ENCODE measurements at regions not wholly inside any gene's neighbourhood (a gene's known extent, or its start where the extent isn't known, plus 50 kb on each side); places are given as distances from the start of the nearest gene placed in this dataset.

GRCh38 chr12:102735104-102735503, 181.9 kb downstream of the PAH start:
- no peak for DNase-seq (ENCODE audit: low spot score)
- intact Hi-C loops (cut with DNase I): no loop called here

DNA sequence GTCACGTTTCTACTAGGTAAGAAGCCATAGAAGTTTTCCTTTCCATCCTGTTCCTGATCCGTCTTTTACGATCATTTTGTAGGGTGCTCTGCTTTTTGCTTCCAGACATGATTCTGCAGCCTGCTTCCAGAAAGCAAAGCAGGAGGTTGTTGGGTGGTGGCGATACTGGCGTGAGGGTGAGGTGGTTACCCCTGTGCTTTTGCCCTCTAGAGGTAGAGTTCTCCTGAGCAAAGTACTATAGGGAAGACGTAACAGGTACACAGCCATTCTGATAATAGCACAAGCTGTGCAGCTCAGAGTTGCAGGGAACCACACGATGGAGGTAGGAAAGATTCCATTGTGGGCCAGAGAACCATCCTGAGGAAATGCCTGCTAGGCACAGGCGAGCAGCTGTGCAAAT, 186.0 kb downstream of the PAH start:
- no peak for DNase-seq (ENCODE audit: low spot score)
- intact Hi-C loops (cut with DNase I): no loop called here

GRCh38 chr12:102728506-102729242, 188.4 kb downstream of the PAH start:
- intact Hi-C loops (cut with DNase I): no loop called here
- DNase-seq (ENCODE audit: low spot score): no peak

DNA sequence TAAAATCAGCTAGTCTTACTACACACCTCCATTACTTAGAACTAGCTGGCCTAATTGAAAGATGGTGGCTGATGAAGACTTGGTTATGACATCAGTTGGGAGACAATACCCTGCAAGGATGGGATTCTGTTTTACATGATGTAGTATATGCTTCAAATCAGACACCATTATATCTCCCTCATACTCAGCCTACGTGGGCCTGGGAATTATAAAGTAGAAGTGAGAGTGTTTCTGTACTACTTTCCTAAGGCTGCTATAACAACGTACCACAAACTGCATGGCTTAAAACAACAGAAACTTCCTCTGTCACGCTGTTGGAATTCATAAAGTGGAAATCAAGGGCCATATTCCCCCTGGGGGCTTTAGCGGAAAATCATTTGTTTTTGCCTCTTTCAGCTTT, 190.4 kb downstream of the PAH start:
- intact Hi-C loops (cut with DNase I): no loop called here

DNA sequence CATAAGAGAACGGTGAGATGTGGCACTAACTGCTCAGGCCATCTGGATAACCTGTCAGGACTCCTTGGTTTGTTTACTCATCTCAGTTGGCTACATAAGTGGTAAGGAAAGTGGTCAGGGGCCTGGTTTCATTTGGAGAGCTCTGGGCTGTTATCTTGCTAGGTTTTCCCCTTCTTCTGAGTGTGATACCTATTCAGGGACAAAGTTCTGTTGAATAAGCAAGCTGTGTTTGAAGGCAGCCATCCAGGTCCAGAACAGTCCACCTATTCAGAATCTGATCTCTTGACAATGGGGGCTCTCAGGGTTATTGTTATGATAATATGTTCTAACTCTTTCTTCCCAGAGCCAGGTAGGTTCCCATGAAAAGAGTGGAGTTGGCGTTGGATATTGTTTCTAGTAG, 194.9 kb downstream of the PAH start:
- intact Hi-C loops (cut with DNase I): no loop called here
- no peak for DNase-seq (ENCODE audit: low spot score)

More for the DNA sequence above, 190.4 kb downstream of the PAH start:
- no peak for DNase-seq (ENCODE audit: low spot score)

GRCh38 chr12:102708108-102708507, 208.9 kb downstream of the PAH start:
- no peak for DNase-seq (ENCODE audit: low spot score)
- intact Hi-C loops (cut with DNase I): no loop called here

DNA sequence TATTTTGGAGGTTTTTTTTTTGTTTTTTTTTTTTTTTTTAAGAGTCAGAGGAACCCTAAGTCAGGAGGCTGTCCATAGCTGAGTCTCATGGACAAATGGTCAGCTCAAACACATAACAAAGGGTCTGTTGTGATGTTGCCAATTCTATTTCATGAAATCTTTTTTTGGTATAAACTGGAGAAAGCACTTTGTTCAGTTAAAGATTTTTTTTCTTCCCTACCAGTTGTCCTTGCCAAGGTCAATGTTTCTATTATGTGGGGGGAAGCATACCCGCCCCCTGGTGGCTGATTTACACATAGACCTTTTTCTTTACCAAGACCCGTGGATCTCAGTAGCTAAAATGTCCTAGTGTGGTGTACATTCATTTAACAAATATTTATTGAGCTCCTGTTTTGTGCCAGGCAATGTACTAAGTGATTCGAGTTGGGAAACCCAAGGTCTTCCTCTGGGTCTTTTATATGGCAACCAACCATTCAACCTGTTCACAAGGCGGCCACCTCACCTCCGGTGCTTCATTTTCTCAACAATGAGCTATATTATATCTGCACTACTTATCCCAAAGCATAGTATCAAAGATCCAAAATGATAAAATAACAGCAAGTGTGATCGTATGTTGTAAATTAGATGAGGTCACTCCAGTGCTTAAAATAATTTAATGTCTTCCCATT, 214.5 kb downstream of the PAH start:
- intact Hi-C loops (cut with DNase I): no loop called here
- DNase-seq (ENCODE audit: low spot score): no peak

DNA sequence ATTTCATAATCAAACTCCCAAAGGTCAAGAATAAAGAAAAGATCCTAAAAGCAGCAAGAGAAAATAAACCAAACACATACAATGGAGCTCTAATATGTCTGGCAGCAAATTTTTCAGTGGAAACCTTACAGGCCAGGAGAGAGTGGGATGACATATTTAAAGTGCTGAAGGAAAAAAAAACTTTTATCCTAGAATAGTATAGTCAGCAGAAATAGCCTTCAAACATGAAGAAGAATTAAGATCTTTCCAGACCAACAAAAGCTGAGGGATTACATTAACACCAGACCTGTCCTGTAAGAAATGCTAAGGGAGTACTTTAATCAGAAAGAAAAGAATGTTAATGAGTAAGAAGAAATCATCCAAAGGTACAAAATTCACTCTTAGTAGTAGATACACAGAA, 215.7 kb upstream of the IGF1 start:
- intact Hi-C loops (cut with DNase I): no loop called here
- DNase-seq (ENCODE audit: low spot score): no peak

DNA sequence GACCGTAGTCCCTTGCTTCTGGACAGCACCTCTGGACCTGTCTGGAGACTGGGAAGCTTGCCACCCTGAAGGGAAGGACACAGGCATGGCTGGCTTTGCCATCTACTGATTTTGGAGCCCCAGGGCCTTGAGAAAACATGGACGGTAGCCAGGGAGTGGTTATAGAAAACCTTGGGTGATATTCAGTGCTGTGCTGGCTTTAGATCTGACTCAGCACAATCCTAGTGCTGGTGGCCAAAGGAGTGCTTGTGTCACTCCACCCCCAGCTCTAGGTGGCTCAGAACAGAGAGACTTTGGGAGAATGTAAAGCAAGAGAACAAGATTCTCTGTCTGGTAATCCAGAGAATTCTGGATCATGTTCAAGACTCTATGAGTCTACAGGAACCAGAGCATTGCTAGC, 214.5 kb upstream of the IGF1 start:
- DNase-seq (ENCODE audit: low spot score): no peak
- intact Hi-C loops (cut with DNase I): no loop called here

DNA sequence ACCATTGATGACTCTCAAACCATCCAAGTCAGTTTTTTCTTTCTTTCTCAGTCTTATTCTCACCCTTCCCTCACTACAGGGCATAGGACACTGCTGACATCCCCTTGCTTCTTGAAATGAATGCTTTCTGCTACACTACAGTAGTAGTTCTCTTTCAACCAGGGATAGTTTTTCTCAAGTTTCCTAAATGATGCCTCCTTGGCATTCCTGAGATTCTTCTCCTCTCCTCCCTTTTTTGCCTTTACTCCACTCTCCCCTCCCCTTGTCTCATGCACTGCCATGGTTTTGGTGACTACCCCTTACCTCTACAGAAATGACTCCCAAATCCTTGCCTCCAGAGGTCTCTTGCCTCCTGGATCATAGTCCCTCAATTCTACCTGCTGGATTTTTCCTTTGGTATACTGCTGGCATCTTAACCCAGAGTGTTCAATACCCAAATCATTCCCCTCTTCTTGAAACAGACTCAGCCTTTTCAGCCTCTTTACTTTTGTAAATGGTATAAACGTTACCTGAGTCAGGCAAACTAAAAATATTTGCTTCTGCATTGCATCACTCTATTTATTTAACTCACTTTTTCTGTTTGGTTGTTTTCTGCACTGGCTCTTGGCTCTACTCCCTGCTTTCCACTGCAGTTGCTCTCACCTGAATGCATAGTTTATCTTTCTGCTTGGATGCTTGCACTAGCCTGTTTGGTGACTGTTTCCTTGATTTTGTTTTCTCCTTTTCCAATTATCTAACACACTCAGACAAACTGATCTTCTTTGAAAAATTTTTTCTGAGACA, 211.6 kb upstream of the IGF1 start:
- intact Hi-C loops (cut with DNase I): no loop called here
- DNase-seq (ENCODE audit: low spot score): no peak

DNA sequence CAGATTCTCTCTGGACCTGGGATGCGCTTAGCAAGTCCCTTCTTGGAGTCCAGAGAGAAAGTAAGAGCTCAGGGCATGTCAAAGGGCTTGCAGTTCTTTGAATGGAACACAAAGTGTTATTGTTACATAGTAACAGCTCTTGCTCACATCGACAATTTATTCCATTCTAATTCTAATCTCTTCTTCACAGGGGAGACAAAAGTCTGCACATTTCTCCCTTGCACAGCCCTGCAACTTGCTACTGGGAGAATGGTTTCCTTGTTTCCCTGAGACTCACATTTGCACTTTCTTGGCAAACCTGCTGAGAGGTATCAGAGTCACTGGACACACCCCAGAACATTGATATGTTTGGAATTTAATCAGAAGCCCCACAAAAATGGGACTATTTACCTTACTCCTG, 209.9 kb upstream of the IGF1 start:
- intact Hi-C loops (cut with DNase I): no loop called here
- no peak for DNase-seq (ENCODE audit: low spot score)

DNA sequence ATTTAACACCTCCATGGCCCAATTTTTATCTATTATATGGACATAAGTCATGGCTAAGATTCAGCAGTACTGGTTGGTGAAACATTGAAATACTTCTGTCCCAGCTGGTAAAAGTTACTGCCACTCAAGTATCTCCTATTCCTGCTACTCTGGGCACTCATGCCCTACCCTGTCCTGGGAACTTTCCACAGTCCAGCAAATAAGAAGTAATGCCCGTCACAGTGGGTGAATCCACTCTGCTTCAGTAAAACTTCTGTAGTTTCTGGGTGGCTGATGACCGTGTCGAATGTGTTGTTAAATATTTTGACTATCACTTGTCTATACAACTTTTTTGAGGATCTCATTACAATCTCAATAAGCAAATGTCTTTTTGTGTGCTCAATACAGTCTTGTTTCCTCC, 209.3 kb upstream of the IGF1 start:
- intact Hi-C loops (cut with DNase I): no loop called here
- no peak for DNase-seq (ENCODE audit: low spot score)

DNA sequence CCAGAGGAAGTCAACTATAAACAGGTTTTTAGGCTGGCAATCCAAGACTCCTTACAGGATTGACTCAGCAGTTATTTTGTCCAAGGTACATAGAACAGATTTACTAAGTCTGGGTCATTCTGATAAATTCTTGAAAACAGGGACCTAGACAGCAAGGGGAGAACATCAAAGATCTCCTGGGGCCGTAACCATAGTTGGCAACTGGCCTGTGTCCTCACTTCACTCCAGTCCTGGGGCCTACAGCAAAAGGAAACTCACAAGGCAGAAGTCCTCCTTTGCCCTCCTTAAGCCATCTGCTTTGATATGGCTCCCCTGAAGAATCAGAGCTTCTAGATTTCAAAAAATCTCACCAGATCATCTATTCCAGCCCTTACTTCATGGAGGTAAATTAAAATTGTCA, 207.2 kb upstream of the IGF1 start:
- no peak for DNase-seq (ENCODE audit: low spot score)

GRCh38 chr12:102685841-102686240, 205.5 kb upstream of the IGF1 start:
- intact Hi-C loops (cut with DNase I): no loop called here
- no peak for DNase-seq (ENCODE audit: low spot score)

More for the DNA sequence above, 207.2 kb upstream of the IGF1 start:
- intact Hi-C loops (cut with DNase I): no loop called here

- intact Hi-C loops (cut with DNase I): no loop called here
- no peak for DNase-seq (ENCODE audit: low spot score)
Measured at GRCh38 chr12:102685172-102685571, 204.8 kb upstream of the IGF1 start.

- intact Hi-C loops (cut with DNase I): no loop called here
- DNase-seq (ENCODE audit: low spot score): no peak
Measured at GRCh38 chr12:102682366-102683289, 202.3 kb upstream of the IGF1 start.

- intact Hi-C loops (cut with DNase I): no loop called here
- DNase-seq (ENCODE audit: low spot score): no peak
Measured at GRCh38 chr12:102681747-102682146, 201.4 kb upstream of the IGF1 start.

- intact Hi-C loops (cut with DNase I): no loop called here
- no peak for DNase-seq (ENCODE audit: low spot score)
Measured at GRCh38 chr12:102681309-102681708, 200.9 kb upstream of the IGF1 start.

DNA sequence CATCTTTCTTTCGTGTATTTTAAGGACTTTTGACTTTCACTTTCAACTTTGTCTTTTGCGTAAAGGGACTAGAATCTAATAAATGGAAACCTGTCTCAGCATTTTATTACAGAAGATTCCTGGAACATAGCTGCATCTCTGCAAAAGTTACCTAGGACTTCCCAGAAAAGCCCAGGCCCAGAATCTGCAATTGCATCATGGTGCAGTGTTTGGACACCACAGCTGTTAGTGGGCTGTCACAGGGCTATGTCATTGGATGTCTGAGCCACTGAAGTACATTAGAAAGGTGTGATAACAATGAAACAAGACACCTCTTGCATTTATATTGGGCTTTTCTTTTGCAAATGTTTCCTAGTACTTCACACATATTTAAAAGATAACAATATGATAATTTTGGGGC, 199.9 kb upstream of the IGF1 start:
- intact Hi-C loops (cut with DNase I): no loop called here
- DNase-seq (ENCODE audit: low spot score): no peak

DNA sequence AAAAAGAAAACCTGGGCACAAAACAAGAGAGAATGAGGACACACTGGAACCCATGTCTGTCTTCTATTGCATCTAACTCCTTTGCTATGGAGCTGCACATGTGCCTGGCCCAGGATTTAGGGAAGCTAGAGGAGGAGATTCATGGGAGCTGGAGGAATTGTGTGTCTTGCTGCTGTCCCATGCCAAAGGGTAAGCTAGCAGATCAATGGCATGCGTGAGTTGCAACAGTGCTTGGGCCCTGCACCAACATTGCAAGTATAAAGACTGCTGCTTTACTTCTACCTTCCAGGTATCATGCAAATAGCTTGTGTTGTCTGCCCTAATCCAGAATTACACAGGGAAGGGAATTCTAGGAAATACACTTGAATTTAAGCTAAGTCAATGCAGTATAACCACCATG, 196.4 kb upstream of the IGF1 start:
- DNase-seq (ENCODE audit: low spot score): no peak
- intact Hi-C loops (cut with DNase I): no loop called here
